Vagina (tissue), 2 donors: ENCODE measurements at regions not wholly inside any gene's neighbourhood (a gene's known extent, or its start where the extent isn't known, plus 50 kb on each side); places are given as distances from the start of the nearest gene placed in this dataset.

Experiments used
- DNase-seq, 2 donors: peaks; one replicate each; pipeline ENCODE4 v3.0.0-alpha.2; 2017; ENCODE audit errors: extremely low spot score in 2 of 2
- H3K27ac ChIP-seq: fragments of 200-600 bp; sonication (generic); one replicate; pipeline ENCODE4 v1.5.1; 2019
- H3K27me3 ChIP-seq: fragments of 200-600 bp; sonication (generic); one replicate; pipeline ENCODE4 v1.5.1; 2019
- H3K36me3 ChIP-seq, 2 donors: fragments of 200-600 bp; sonication (generic); one replicate each; pipeline ENCODE4 v1.5.1; 2017 to 2019
- H3K4me1 ChIP-seq: fragments of 200-600 bp; sonication (generic); one replicate; pipeline ENCODE4 v1.5.1; 2019
- H3K4me3 ChIP-seq, 2 donors: fragments of 200-600 bp; sonication (generic); 1 replicate in 1 of 2; 2 replicates in 1 of 2; pipeline ENCODE4 v1.5.1; 2016 to 2019
- H3K9me3 ChIP-seq: fragments of 200-600 bp; sonication (generic); one replicate; pipeline ENCODE4 v1.5.1; 2019
- CTCF ChIP-seq, 3 experiments: fragments of 450-650 bp in 2 of 3; fragments of 200-600 bp in 1 of 3; sonication (generic) in 1 of 3; IDR thresholded peaks; one replicate each; pipeline ENCODE4 v1.5.1; 2017 to 2019; ENCODE audit warnings: antibody characterized with exemption in 3 of 3, mild to moderate bottlenecking in 2 of 3, moderate library complexity in 2 of 3
- POLR2A ChIP-seq, 2 donors: fragments of 450-650 bp; IDR thresholded peaks; one replicate each; pipeline ENCODE4 v1.6.1; 2017; ENCODE audit warnings: antibody characterized with exemption in 2 of 2, mild to moderate bottlenecking in 2 of 2, moderate library complexity in 2 of 2
- POLR2AphosphoS5 ChIP-seq, 2 donors: sonication (generic); formaldehyde crosslinking; IDR thresholded peaks; one replicate each; pipeline ENCODE4 v1.9.0; 2017; ENCODE audit warnings: antibody characterized with exemption in 2 of 2, mild to moderate bottlenecking in 2 of 2, low read depth in 1 of 2; ENCODE audit not compliant: insufficient read depth in 1 of 2
- intact Hi-C: fragments of 100-400 bp; cut with DNase I; formaldehyde crosslinking; loops from one replicate; pipeline ENCODE4 v1.15.1; 2023

GRCh38 chr6:140079328-140079727 lies 704.9 kb upstream of the CITED2 start:
- no peaks in the 10 kb centered on the region for H3K9me3 ChIP-seq
- TF ChIP-seq POLR2A (IDR thresholded peaks at IDR 0.05): no peak
- no peak for TF ChIP-seq POLR2AphosphoS5 (IDR thresholded peaks at IDR 0.05; ENCODE audit: insufficient read depth in 1 of 2, low read depth in 1 of 2)
- no peak for TF ChIP-seq CTCF (IDR thresholded peaks at IDR 0.05)
- no peaks in the 10 kb centered on the region for H3K27me3 ChIP-seq
- intact Hi-C loops: no loop called here
- H3K36me3 ChIP-seq: no peaks in the 10 kb centered on the region
- H3K27ac ChIP-seq: no peak overlapping the region
- DNase-seq: no peak
- no peak overlapping the region for H3K4me3 ChIP-seq
- peaks cover 31% of the 10 kb centered on the region for H3K4me1 ChIP-seq

- intact Hi-C loops: no loop called here
- H3K36me3 ChIP-seq: no peaks in the 10 kb centered on the region
- TF ChIP-seq POLR2A (IDR thresholded peaks at IDR 0.05): no peak
- no peak for TF ChIP-seq CTCF (IDR thresholded peaks at IDR 0.05)
- no peak for TF ChIP-seq POLR2AphosphoS5 (IDR thresholded peaks at IDR 0.05; ENCODE audit: insufficient read depth in 1 of 2, low read depth in 1 of 2)
- no peak overlapping the region for H3K27ac ChIP-seq
- H3K4me1 ChIP-seq: peaks cover 30% of the 10 kb centered on the region
- H3K27me3 ChIP-seq: no peaks in the 10 kb centered on the region
- no peaks in the 10 kb centered on the region for H3K9me3 ChIP-seq
- H3K4me3 ChIP-seq: no peak overlapping the region
- DNase-seq: no peak
These were observed 704.2 kb upstream of the CITED2 start for GRCh38 chr6:140078561-140079125.

- TF ChIP-seq CTCF (IDR thresholded peaks at IDR 0.05) (no peak), POLR2AphosphoS5 (IDR thresholded peaks at IDR 0.05; ENCODE audit: insufficient read depth in 1 of 2, low read depth in 1 of 2) (no peak), POLR2A (IDR thresholded peaks at IDR 0.05) (no peak)
- DNase-seq: no peak
- Histone ChIP-seq H3K27ac (no peak overlapping the region), H3K36me3 (no peaks in the 10 kb centered on the region), H3K4me1 (peaks cover 23% of the 10 kb centered on the region), H3K9me3 (no peaks in the 10 kb centered on the region), H3K4me3 (no peak overlapping the region), H3K27me3 (no peaks in the 10 kb centered on the region)
- intact Hi-C loops: no loop called here
These were observed 703.5 kb upstream of the CITED2 start for GRCh38 chr6:140077827-140078560.

- DNase-seq: no peak
- H3K4me3 ChIP-seq: no peak overlapping the region
- H3K9me3 ChIP-seq: no peaks in the 10 kb centered on the region
- H3K36me3 ChIP-seq: no peaks in the 10 kb centered on the region
- intact Hi-C loops: no loop called here
- H3K4me1 ChIP-seq: peaks cover 24% of the 10 kb centered on the region
- H3K27me3 ChIP-seq: no peaks in the 10 kb centered on the region
- TF ChIP-seq POLR2A (IDR thresholded peaks at IDR 0.05) (no peak), CTCF (IDR thresholded peaks at IDR 0.05) (no peak), POLR2AphosphoS5 (IDR thresholded peaks at IDR 0.05; ENCODE audit: insufficient read depth in 1 of 2, low read depth in 1 of 2) (no peak)
- H3K27ac ChIP-seq: no peak overlapping the region
These were observed 701.7 kb upstream of the CITED2 start for GRCh38 chr6:140076105-140076504.

GRCh38 chr6:140073456-140073855 lies 699.0 kb upstream of the CITED2 start:
- Histone ChIP-seq H3K9me3 (no peaks in the 10 kb centered on the region), H3K27me3 (no peaks in the 10 kb centered on the region), H3K4me1 (peaks cover 29% of the 10 kb centered on the region), H3K4me3 (no peak overlapping the region), H3K27ac (no peak overlapping the region), H3K36me3 (no peaks in the 10 kb centered on the region)
- DNase-seq: no peak
- TF ChIP-seq POLR2AphosphoS5 (IDR thresholded peaks at IDR 0.05; ENCODE audit: insufficient read depth in 1 of 2, low read depth in 1 of 2): no peak
- intact Hi-C loops: no loop called here
